HG03439 (cell line): ENCODE measurements at regions not wholly inside any gene's neighbourhood (a gene's known extent, or its start where the extent isn't known, plus 50 kb on each side); places are given as distances from the start of the nearest gene placed in this dataset.
"Not testable (repeated sequence)": the region's sequence is repeated elsewhere in the genome, so short reads cannot be mapped to it uniquely, and the experiment has no call there.

Source experiments
- ATAC-seq: cut with Tn5 transposase; IDR thresholded peaks from one replicate; pipeline ENCODE4 v1.9.1; 2021; ENCODE audit warnings: mild to moderate bottlenecking, moderate library complexity; ENCODE audit not compliant: unreplicated experiment

GRCh38 chr6:23620911-23621401 is 505.1 kb upstream of the NRSN1 start:
- ATAC-seq = no peak

DNA sequence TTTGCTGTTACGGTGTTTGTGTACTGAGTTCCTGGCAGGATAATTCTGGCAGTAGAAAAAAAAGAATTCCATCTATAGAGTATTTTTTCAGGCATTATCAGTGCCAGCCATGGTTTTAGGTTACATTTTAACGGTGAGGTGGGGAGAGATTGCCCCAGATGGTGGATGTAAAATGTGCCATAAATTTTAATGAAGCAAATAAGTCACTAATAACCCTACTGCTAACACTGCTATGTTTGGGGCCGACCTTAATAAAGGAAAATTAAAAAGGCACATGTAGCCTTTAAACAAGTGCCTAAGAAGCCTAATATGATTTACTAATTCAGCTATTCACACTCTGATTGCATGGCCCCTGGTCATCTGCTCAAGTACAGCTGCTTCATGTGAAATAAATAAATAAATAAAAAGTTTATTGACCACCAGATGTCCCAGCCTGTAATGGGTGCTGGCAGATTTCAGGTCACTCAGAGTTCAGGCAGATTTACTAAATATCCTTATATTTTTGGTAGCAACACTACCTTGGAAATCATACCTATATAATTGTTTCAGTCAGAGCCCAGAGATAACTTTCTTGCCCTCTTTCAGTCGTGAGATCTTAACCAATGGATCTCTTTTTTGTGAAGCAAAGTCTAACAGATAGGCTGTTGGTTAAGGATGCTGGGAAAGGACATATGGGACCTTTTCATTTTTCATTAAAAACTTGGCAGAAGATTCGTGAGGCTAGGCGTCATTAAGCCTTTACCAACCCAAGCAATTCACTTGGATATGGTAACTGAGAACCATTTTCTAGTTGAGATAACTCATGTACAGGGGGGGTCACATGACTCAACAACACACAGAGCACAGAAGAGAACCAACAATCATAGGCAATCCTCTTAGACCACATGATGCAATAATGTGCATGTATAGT is 495.0 kb upstream of the NRSN1 start:
- no peak for ATAC-seq

DNA sequence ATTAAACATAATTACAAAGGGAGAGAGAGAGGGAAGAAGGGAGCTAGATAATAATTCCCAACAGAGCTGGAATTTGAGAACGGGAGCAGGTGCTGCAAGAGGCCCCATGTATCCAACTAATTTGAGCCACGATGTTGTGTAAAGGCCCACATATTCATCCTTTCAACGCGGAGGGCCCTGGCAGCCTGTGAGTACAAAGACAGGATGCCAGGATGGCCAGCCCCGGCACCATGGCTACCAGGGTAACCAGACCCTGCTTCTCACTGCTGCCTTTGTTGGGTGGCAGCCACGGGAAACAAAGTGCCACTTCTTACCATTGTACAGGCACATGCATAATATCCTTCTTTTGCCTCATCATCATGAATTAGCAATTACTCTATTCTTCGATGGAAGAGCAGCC is 492.0 kb upstream of the NRSN1 start:
- ATAC-seq = no peak

DNA sequence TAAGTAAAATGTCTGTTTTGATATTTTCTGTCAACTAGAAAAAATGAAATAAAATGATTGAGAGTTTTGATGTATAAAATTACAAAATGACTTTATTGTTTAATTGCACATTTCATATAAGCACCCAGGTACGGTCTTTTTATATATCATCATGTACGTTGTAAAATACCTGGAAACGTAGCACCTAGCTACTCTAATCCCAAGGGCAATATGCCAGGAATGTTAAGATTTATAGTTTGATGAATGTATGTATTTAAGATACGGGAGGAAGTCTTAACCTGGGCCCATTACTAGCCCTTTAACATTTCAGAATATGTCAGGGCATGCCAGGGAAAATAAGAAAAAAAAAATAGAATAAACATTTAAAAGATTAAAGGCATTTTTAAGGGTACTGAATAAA is 490.9 kb upstream of the NRSN1 start:
- ATAC-seq = no peak

- no peak for ATAC-seq
These were observed 488.7 kb upstream of the NRSN1 start for GRCh38 chr6:23637296-23637695.

DNA sequence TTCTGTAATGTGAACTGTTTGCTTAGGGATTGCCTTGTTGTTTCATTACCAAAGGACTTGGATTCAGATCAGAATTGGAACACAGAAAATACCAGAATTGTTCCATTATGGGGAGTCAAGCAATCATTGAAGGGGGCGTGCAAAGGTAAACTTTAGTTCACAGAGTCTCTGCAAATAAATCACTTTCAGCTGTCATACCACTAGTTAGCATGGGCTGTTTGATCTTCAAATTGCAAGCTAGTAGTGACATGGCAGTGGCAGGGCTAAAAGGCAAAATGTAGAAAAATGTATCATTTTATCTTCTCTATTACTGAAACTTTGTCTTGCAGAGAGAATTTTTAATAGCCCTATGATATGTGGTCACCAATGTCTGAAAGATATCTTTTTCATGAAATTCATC is 483.2 kb upstream of the NRSN1 start:
- ATAC-seq = no peak

DNA sequence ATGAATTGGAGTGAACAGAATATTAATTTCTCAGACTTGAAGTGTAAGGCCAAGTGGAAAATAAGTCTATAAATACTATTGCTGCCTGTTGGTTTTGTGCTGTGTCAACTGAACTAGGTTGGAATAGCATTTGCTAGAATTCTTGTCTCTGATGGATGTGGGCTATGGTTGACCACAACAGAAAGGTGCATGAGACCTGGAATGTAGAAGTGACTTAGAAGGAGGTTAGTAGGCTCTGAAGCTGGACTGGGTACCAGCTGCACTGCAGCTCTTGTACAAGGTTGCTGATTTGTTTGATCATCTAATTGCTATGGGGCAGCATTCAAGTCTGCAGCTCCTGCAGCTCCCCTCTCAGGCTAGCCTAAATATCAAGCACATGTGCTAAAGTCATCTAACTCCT is 479.0 kb upstream of the NRSN1 start:
- no peak for ATAC-seq

- no peak for ATAC-seq
These were observed 475.3 kb upstream of the NRSN1 start for GRCh38 chr6:23650676-23651075.

DNA sequence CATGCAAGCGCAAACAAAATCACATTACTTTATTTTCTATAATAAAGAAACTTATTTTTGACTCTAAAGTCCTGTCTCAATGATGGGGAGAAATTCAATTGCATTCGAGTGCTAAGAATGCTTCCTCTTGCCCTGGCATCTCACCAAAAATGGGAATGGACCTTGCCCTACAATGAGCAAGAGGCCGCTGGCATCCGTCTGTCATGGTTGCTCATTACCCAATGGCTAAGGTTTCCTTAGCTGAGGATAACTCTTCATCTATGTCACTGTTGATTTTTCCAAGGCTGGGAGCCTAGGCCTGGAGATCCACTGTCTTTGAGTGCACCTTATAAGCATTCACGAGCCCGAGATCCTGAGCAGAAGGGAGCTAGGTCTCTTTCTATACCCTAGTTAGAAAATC is 471.3 kb upstream of the NRSN1 start:
- ATAC-seq = no peak

- no peak for ATAC-seq
These were observed 470.5 kb upstream of the NRSN1 start for GRCh38 chr6:23655525-23655924.

DNA sequence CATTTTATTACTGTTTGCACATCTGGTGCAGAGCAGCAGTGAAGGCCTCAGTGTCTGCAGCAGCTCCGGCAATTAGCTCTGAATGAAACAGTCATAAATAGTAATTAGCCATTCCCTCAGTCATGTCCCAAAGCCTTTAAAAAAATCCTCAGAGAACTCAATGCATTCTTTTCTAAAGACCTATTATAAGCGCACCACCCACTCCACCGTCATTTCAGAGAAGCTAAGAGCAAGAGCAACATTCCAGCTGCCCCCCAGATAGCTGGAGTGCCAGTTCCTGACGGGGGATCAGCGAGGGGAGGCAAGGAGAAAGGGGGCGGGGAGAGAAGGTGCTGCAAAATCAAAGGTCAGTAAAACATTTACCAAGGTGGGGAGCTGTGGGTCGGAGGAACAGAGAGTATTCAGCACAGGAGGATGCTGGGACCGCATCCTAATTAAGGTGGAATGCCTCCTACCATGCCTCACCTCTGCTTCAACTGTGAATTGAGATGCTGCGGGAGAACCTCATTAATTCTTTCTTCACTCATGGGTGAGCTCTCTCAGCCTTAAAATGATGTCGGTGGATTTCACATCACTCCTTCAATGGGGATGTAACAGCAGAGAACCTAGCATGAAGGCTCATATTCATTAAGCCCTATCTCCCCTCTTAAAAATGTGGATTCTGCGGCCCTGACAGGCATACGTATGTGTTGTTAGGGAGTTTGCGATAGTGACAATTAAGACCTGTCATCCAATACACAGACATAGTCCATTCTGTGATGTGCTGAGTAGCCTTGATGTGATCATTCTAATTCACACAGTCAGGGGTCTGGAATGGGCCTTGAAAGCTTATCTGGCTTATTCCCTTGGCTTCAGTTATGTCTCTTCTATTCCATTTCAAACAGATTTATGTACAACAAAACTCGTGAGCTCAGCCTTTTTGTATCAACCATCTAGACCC is 469.5 kb upstream of the NRSN1 start:
- ATAC-seq = no peak

GRCh38 chr6:23659125-23659524 is 466.9 kb upstream of the NRSN1 start:
- ATAC-seq = no peak

GRCh38 chr6:23661549-23661948 is 464.5 kb upstream of the NRSN1 start:
- ATAC-seq = no peak

- ATAC-seq = no peak
These were observed 462.9 kb upstream of the NRSN1 start for GRCh38 chr6:23663096-23663495.

GRCh38 chr6:23663652-23664051 is 462.4 kb upstream of the NRSN1 start:
- ATAC-seq = no peak

GRCh38 chr6:23665911-23666310 is 460.1 kb upstream of the NRSN1 start:
- ATAC-seq = not testable (repeated sequence)

GRCh38 chr6:23672737-23673136 is 453.3 kb upstream of the NRSN1 start:
- ATAC-seq = no peak

GRCh38 chr6:23678626-23679025 is 447.4 kb upstream of the NRSN1 start:
- ATAC-seq = no peak

GRCh38 chr6:23681743-23682142 is 444.3 kb upstream of the NRSN1 start:
- ATAC-seq = no peak

DNA sequence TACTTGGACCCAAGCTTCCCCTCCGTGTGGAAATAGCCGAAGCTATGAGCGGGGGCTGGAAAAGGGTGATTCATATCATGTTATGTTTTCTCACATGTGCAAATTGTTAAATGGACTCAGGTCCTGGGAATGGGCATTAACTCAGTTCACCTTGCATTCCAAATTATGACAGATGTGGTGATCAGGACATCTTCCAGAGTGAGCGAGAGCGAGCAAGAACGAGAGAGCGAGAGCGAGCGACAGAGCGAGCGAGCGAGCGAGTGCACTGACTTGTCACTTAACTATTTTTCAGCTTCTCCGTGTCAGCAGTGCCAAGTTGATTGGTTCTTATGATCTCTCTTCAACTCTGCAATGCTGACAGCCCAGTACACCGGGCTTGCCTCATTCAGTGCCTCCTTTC is 437.4 kb upstream of the NRSN1 start:
- ATAC-seq = no peak

GRCh38 chr6:23690453-23691049 is 435.5 kb upstream of the NRSN1 start:
- ATAC-seq = no peak
